ENCODE measurements at regions not wholly inside any gene's neighbourhood (a gene's known extent, or its start where the extent isn't known, plus 50 kb on each side); places are given as distances from the start of the nearest gene placed in this dataset.

DNA sequence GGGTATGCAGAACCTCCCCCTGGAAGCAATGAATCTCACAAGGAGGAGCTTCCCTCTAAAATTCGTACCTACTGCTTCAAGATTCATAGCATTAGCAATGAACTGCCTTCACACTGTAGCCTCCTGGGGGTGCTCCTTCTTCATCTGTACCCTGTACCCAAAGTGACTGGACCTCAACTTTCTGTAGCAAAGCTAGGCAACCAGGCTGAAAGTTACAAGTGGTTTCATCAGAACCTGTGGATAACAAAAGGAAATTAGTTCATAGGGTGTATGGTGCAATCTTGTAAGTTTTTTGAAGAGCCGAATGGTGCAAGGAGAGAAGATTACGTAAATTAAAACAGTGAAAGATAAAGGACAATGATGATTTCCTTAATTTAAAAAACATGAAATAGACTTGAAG is 1541.7 kb upstream of the FLRT2 start:
- no peaks in the 10 kb centered on the region for H3K4me1 ChIP-seq (ENCODE audit: low read depth)
- H3K36me3 ChIP-seq (ENCODE audit: low read depth) = no peaks in the 10 kb centered on the region
- H3K9me3 ChIP-seq = peaks cover 19% of the 10 kb centered on the region
- TF ChIP-seq CTCF (IDR thresholded peaks at IDR 0.05) = no peak
- H3K4me3 ChIP-seq = no peak overlapping the region
- DNase-seq (no peak), ATAC-seq (no peak)
- intact Hi-C loops (cut with DNase I, micrococcal nuclease) = no loop called here

GRCh38 chr14:83991666-83992065 is 1538.3 kb upstream of the FLRT2 start:
- Histone ChIP-seq H3K4me1 (ENCODE audit: low read depth) (no peaks in the 10 kb centered on the region), H3K9me3 (peaks cover 11% of the 10 kb centered on the region), H3K36me3 (ENCODE audit: low read depth) (no peaks in the 10 kb centered on the region), H3K4me3 (no peak overlapping the region)
- TF ChIP-seq CTCF (IDR thresholded peaks at IDR 0.05) = no peak
- intact Hi-C loops (cut with DNase I, micrococcal nuclease) = no loop called here
- no peak for ATAC-seq
- no peak for DNase-seq

DNA sequence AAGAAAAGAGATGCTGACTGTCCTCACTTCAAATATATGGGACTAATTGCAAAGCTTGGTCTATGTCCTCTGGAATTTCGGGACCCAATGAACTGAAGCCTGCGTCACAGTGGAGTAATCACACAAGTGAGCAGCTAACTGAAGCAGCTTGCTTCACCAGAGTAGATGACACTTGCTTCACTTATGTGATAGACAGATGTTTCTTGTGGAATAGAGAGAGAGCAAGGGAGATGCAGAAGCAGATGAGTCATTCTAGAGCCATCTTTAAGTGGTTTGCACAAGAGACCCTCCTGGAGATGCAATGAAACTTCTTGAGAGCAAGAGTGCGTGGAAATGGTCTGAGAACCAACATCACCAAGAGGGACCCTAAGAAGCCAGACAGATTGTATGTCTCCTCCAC is 1537.1 kb upstream of the FLRT2 start:
- Histone ChIP-seq H3K9me3 (peaks cover 11% of the 10 kb centered on the region), H3K4me1 (ENCODE audit: low read depth) (no peaks in the 10 kb centered on the region), H3K4me3 (no peak overlapping the region), H3K36me3 (ENCODE audit: low read depth) (no peaks in the 10 kb centered on the region)
- ATAC-seq (no peak), DNase-seq (no peak)
- intact Hi-C loops (cut with DNase I, micrococcal nuclease) = no loop called here
- TF ChIP-seq CTCF (IDR thresholded peaks at IDR 0.05) = no peak

DNA sequence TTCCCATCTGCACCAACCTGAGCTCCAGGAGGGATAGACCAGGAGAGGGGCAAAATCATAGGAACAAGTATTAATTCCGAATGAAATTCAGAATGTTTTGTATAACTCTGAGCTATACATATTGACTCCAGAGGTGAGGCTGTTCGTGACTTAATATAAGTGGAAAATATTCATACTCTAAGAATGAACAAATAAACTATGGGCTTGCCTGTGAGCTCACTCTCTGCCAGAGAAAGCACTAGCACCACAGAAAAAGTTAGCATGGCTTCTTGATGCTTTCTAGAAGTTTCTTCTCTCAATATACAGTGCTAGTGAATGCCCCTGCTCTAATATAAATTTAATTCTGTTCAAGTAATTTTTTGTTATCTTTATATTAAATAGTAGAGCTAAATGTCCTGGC is 1536.4 kb upstream of the FLRT2 start:
- TF ChIP-seq CTCF (IDR thresholded peaks at IDR 0.05) = no peak
- Histone ChIP-seq H3K4me3 (no peak overlapping the region), H3K4me1 (ENCODE audit: low read depth) (no peaks in the 10 kb centered on the region), H3K36me3 (ENCODE audit: low read depth) (no peaks in the 10 kb centered on the region), H3K9me3 (peaks cover 11% of the 10 kb centered on the region)
- no peak for ATAC-seq
- intact Hi-C loops (cut with DNase I, micrococcal nuclease) = no loop called here
- no peak for DNase-seq

GRCh38 chr14:83994020-83994419 is 1535.9 kb upstream of the FLRT2 start:
- Histone ChIP-seq H3K4me1 (ENCODE audit: low read depth) (no peaks in the 10 kb centered on the region), H3K4me3 (no peak overlapping the region), H3K36me3 (ENCODE audit: low read depth) (no peaks in the 10 kb centered on the region), H3K9me3 (peaks cover 11% of the 10 kb centered on the region)
- DNase-seq = no peak
- TF ChIP-seq CTCF (IDR thresholded peaks at IDR 0.05) = no peak
- no peak for ATAC-seq
- intact Hi-C loops (cut with DNase I, micrococcal nuclease) = no loop called here

- ATAC-seq = no peak
- Histone ChIP-seq H3K36me3 (ENCODE audit: low read depth) (no peaks in the 10 kb centered on the region), H3K4me3 (no peak overlapping the region), H3K4me1 (ENCODE audit: low read depth) (no peaks in the 10 kb centered on the region), H3K9me3 (peaks cover 10% of the 10 kb centered on the region)
- no peak for DNase-seq
- TF ChIP-seq CTCF (IDR thresholded peaks at IDR 0.05) = no peak
- intact Hi-C loops (cut with DNase I, micrococcal nuclease) = no loop called here
Observed at GRCh38 chr14:84001023-84001422, 1528.9 kb upstream of the FLRT2 start.

Measured in mucosa of descending colon (tissue), 3 donors.